ENCODE measurements at regions not wholly inside any gene's neighbourhood (a gene's known extent, or its start where the extent isn't known, plus 50 kb on each side); places are given as distances from the start of the nearest gene placed in this dataset.
"Not testable (repeated sequence)": the region's sequence is repeated elsewhere in the genome, so short reads cannot be mapped to it uniquely, and the experiment has no call there.

- no peak for DNase-seq
These were observed 614.2 kb upstream of the CITED2 start for GRCh38 chr6:139988685-139989084.

- no peak for DNase-seq
These were observed 612.6 kb upstream of the CITED2 start for GRCh38 chr6:139987091-139987490.

GRCh38 chr6:139985236-139985815 lies 610.9 kb upstream of the CITED2 start:
- no peak for DNase-seq

GRCh38 chr6:139984317-139984716 lies 609.9 kb upstream of the CITED2 start:
- no peak for DNase-seq

- no peak for DNase-seq
These were observed 609.3 kb upstream of the CITED2 start for GRCh38 chr6:139983555-139984276.

DNA sequence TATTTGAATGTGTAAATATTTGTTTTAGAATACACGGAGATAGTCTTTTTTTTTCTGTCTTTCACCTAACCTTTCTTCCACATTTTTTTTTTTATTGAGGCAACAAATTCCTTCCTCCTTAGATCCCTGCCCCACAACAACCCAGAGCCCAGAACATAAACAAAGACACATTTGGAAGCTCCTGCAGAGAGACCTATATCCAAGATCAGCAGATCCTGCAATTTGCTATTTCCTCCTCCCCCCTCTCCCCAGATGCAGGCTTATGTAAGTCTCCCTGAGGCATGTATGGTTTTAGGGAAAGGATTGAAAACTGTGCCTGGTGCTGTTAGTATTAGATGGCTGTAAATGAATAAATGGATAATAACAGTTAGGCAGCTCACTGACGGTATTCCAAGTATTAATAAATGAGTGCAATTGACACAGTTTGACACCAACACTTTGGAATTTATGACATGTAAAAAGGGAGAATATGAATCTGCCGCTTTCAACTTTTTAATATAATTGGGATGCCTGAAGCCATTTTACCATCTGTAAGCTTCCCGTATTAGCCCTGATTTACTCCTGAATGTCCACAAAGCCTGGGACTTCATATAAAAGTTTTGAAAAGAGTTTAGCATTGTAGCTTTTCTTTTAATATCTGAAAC lies 608.3 kb upstream of the CITED2 start:
- DNase-seq = no peak

DNA sequence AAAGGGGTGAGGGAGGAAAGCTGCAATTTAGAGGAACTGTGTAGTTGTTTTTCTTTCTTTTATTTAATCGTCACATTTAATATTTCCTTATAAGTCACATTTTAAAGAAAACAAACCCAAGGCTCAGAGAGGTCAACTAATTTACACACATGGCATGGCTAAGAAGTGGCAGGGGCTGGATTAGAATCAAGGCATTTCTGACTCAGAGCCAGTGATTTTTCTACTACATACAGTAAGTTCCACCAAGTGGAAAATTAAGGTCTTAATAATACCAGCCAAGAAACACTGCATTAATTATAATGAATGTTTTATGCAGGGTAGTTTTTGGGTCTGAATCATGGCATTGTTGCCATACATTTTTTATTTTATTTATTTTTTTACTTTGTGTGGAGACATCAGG lies 607.7 kb upstream of the CITED2 start:
- DNase-seq = no peak

DNA sequence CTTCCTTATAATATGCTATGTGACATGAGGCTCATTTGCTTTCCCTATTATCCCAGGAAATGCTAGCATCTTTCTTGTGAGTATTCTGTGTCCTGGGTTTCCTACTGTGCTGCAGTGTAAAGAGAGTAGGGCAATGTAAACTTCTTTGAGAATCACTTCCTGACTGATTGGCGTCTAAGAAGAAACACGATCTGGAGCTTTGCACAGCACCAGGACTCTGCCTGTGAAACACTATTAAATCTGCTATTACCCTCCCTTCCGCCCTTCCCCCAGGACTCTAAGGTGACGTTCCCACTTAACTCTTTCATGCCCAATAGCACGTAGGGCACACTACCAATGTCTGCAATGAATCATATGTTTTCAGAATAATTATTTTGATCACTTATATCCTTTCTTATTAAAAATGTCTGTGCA lies 607.3 kb upstream of the CITED2 start:
- no peak for DNase-seq

DNA sequence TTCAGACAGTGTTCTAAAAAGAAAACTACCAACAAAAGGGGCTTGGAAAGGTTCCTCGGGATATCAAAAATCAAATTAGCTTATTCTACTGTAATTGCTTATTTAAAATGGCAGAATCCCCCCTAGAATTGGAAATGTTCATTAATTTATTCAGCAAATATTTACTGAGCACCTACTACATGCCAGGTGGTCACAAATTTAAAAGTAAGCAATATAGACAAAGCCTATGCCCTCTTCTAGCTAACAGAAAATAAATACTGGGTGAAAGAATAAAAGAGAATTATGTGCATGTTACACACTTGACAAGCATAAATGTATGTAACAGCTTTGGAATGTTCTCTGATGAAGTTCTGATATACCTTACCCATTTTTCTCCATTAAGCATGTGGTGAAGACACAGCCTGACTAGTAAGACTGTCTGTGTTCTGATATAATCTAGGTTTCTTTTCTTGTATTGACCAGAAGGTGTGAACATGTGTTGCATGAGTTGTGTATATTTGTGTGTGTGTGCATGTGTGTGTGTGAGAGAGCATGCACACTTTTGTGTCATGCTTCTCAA lies 606.7 kb upstream of the CITED2 start:
- no peak for DNase-seq

- DNase-seq = not testable (repeated sequence)
These were observed 606.2 kb upstream of the CITED2 start for GRCh38 chr6:139980631-139981030.

DNA sequence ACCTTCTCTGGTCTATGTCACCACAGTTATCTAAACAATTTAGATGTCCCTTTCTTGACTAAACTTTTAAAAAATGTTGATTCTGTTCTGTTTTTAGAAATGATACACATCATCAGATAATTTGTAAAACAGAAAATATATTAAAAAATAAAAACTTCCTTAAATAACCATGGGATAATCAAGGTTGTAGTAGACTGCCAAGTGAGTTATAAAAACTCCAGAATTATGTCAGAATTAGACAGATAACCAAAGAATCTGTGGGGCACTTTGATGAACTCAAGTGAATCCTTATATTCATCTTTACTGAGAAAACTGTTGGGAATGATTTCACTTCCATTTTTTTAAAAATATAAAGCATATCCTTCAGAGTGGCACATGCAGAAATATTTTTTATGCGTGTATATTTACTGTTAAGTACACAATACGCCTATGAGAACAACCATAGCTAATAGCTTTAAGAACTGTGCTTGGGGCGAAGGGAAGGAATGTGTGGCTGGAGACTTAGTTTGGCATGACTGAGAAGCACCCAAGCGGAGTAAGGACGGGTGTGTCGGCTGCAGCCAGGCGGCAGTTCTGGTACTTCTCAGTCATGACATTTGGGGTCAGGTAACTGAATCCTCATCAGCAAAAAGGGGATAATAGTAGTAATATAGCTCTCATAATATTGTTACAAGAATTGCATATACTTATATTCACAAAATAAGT lies 604.7 kb upstream of the CITED2 start:
- peak; percentile 45 for DNase-seq

GRCh38 chr6:139977887-139978332 lies 603.5 kb upstream of the CITED2 start:
- DNase-seq = no peak

- DNase-seq = no peak
These were observed 599.4 kb upstream of the CITED2 start for GRCh38 chr6:139973669-139974344.

GRCh38 chr6:139972116-139972515 lies 597.7 kb upstream of the CITED2 start:
- DNase-seq = no peak

DNA sequence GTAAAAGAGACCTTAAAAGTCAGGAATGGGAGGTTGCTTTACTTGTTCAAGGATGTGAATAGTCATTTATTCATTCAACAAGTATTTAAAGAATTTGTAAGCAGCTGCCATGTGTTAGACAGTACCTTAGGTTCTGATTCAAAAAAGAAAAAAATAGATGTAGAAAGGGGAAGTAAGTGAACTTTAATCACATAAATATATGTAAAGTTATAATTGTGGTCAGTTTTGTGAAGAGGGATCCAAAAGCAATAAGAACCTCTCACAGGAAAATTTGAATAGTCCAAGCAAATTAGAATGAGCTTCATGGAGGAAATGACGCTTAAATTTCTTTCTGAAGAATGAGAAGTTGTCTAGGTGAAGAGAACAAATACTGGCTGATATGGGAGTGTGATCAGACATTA lies 596.1 kb upstream of the CITED2 start:
- DNase-seq = no peak

- DNase-seq = no peak
These were observed 593.0 kb upstream of the CITED2 start for GRCh38 chr6:139967497-139967896.

- no peak for DNase-seq
These were observed 590.9 kb upstream of the CITED2 start for GRCh38 chr6:139965393-139965792.

GRCh38 chr6:139964737-139965136 lies 590.3 kb upstream of the CITED2 start:
- no peak for DNase-seq

DNA sequence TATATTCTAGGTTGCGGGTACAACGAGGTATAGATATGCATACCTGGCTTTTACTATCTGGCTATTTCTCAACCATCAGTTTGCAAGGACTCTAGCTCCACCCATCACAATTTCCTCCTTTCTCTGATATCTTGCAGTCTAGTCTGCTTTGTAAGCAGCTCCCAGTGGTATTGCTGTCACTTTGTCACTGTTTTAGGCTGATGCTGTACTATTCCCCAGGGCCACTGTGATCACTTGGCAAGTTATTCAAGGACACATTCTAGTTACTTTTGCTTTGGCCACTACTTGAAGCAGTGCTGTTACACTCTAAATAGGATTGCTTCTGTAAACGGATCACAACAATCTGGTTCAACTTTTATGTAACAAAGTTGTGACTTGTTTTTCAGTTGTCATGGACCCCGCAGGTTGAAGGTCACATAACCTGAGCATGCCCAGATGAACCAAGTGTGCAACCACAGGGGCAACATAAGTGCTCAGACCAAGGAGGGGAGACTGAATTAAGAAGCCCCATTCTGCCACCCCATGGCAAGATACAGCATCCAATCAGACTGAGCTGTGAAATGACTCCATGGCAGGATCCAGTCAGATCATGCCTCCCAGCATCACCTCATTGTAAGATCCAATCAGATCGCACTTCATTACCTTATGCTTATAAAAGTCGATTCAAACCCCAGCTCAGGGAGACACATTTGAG lies 588.4 kb upstream of the CITED2 start:
- DNase-seq = no peak

GRCh38 chr6:139961190-139961589 lies 586.7 kb upstream of the CITED2 start:
- DNase-seq = no peak

DNA sequence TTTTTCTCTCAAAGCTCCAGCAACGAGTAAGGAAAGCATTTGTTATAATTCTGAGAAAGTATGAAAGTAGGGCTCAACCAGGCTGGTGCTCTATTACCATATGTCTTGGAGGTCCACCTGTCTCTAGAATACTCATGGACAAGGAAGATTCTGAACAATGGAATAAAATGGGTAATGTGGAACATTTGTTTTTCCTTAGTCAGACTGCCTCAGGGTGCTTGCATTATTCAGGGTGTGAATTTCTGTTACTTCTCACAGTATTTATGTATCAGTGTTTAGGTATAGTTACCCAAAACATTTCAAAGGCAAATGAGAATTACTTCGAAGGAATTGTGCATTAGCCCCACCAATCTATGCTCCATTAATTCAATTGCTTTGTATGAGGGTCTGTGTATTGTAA lies 586.2 kb upstream of the CITED2 start:
- DNase-seq = no peak
